ENCODE measurements at regions not wholly inside any gene's neighbourhood (a gene's known extent, or its start where the extent isn't known, plus 50 kb on each side); places are given as distances from the start of the nearest gene placed in this dataset.

GRCh38 chr10:28427376-28427775 lies 105.5 kb upstream of the WAC start:
- ChIA-PET POLR2A (ENCODE audit: partially characterized antibody) (no interaction called here), CTCF (ENCODE audit: partially characterized antibody) (interaction anchor here (0.6 to 0.9 kb wide), 3 partner anchors 16 to 1537 kb away, joined by 3 to 4 read pairs (median 3); no protein-coding TSS in a partner anchor)
- Histone ChIP-seq H2AK5ac (ENCODE audit: low read depth, low read length) (no peak overlapping the region), H3K79me1 (ENCODE audit: low read depth, low read length) (no peaks in the 10 kb centered on the region), H4K91ac (replicated peaks; ENCODE audit: insufficient read length, low read length) (no peak overlapping the region), H2BK120ac (replicated peaks; ENCODE audit: low read depth, low read length) (no peak overlapping the region), H3K14ac (ENCODE audit: insufficient read length) (no peak overlapping the region), H2AFZ (ENCODE audit: low read length) (no peak overlapping the region), H3K27me3 (replicated peaks in 1 of 4; ENCODE audit: control insufficient read depth in 3 of 4, extremely low read depth in 1 of 4, insufficient read depth in 3 of 4, low read length in 3 of 4) (no peaks in the 10 kb centered on the region), H2BK15ac (ENCODE audit: low read length) (no peak overlapping the region), H2BK12ac (ENCODE audit: low read depth, low read length) (no peak overlapping the region), H3K4me3 (ENCODE audit: extremely low read depth in 1 of 4, insufficient read depth in 2 of 4, low read depth in 3 of 4, low read length in 4 of 4) (no peak overlapping the region), H4K8ac (ENCODE audit: extremely low read depth, insufficient read depth, low read length) (no peak overlapping the region), H3K9ac (replicated peaks in 1 of 4; ENCODE audit: extremely low read depth in 1 of 4, low read depth in 3 of 4, low read length in 3 of 4) (no peak overlapping the region), H4K5ac (ENCODE audit: insufficient read length, low read depth, low read length) (no peak overlapping the region), H3K18ac (ENCODE audit: extremely low read depth, low read length) (no peak overlapping the region), H2BK5ac (ENCODE audit: low read depth, low read length) (no peak overlapping the region), H3K4me2 (ENCODE audit: insufficient read depth in 1 of 2, low read depth in 2 of 2, low read length in 2 of 2) (no peak overlapping the region), H3K23ac (ENCODE audit: insufficient read length) (no peak overlapping the region), H3K56ac (replicated peaks; ENCODE audit: insufficient read length, low read depth, low read length) (no peak overlapping the region), H3K9me3 (ENCODE audit: insufficient read depth in 2 of 2, low read depth in 1 of 2, low read length in 1 of 2) (no peaks in the 10 kb centered on the region), H3K27ac (ENCODE audit: low read depth, low read length) (no peak overlapping the region), H3K23me2 (ENCODE audit: low read depth, low read length) (no peaks in the 10 kb centered on the region), H3K4ac (replicated peaks; ENCODE audit: insufficient read length, low read depth, low read length) (no peak overlapping the region), H3K4me1 (replicated peaks in 1 of 4; ENCODE audit: control insufficient read depth in 3 of 4, insufficient read depth in 4 of 4, low read length in 3 of 4) (0 out of 7 replicates have a peak, but pooled peaks cover 0 to 3% (median 0%) of the 10 kb centered on the region in 4 experiments), H4K20me1 (replicated peaks in 1 of 2; ENCODE audit: control insufficient read depth in 1 of 2, insufficient read depth in 2 of 2, low read length in 2 of 2) (no peaks in the 10 kb centered on the region), H3K36me3 (ENCODE audit: control insufficient read depth in 2 of 4, insufficient read depth in 4 of 4, low read length in 3 of 4) (no peaks in the 10 kb centered on the region), H2BK20ac (ENCODE audit: low read length) (no peak overlapping the region), H3K79me2 (ENCODE audit: control insufficient read depth in 1 of 2, insufficient read depth in 2 of 2, low read length in 2 of 2) (no peaks in the 10 kb centered on the region)
- FAIRE-seq, result no peak
- TF ChIP-seq RFX5 (IDR thresholded peaks at IDR 0.05; ENCODE audit: borderline replicate concordance, low read depth, low read length) (no peak), EGR1 (IDR thresholded peaks at IDR 0.05; ENCODE audit: borderline replicate concordance, low read depth, low read length) (no peak), RXRA (IDR thresholded peaks at IDR 0.05; ENCODE audit: insufficient read depth, low read depth, low read length) (no peak), PHF8 (conservative IDR thresholded peaks at IDR 0.05; ENCODE audit: low read depth, low read length) (no peak), EZH2 (IDR thresholded peaks at IDR 0.05; ENCODE audit: low read depth, low read length, severe bottlenecking) (no peak), SP4 (IDR thresholded peaks at IDR 0.05; ENCODE audit: low read length) (no peak), GABPA (IDR thresholded peaks at IDR 0.05; ENCODE audit: borderline replicate concordance, insufficient read depth, low read length) (no peak), CHD2 (IDR thresholded peaks at IDR 0.05; ENCODE audit: low read length) (no peak), BCL11A (IDR thresholded peaks at IDR 0.05; ENCODE audit: low read depth in 2 of 2, low read length in 2 of 2) (no peak), SIRT6 (IDR thresholded peaks at IDR 0.05; ENCODE audit: low read length) (no peak), CEBPB (IDR thresholded peaks at IDR 0.05; ENCODE audit: low read depth, low read length) (no peak), BACH1 (IDR thresholded peaks at IDR 0.05; ENCODE audit: low read length) (no peak), CTBP2 (IDR thresholded peaks at IDR 0.05; ENCODE audit: borderline replicate concordance, insufficient read depth, insufficient read length, low read length) (no peak), MAFK (IDR thresholded peaks at IDR 0.05; ENCODE audit: low read depth, low read length) (no peak)
- DNase-seq (ENCODE audit: low read depth in 1 of 2, low spot score in 2 of 2), result no peak
- 83% methylated on average over 5 of the region's 5 CpGs; no CpG with 5 or more reads in 1 of the 2 experiments for WGBS, 2 experiments (ENCODE audit: extremely low coverage in 1 of 2, insufficient coverage in 1 of 2, insufficient read length in 1 of 2, insufficient replicate concordance in 2 of 2, low coverage in 1 of 2, low lambda C conversion rate in 2 of 2, missing lambda C conversion rate in 1 of 2)

Measured in H1 (cell line).